Esophagus muscularis mucosa (tissue), 4 donors: ENCODE measurements at regions not wholly inside any gene's neighbourhood (a gene's known extent, or its start where the extent isn't known, plus 50 kb on each side); places are given as distances from the start of the nearest gene placed in this dataset.

Source experiments
- CTCF ChIP-seq, 3 experiments: fragments of 200-600 bp in 2 of 3; fragments of 450-650 bp in 1 of 3; sonication (generic) in 2 of 3; IDR thresholded peaks; one replicate each; pipeline ENCODE4 v1.5.1; 2017 to 2019; ENCODE audit warnings: antibody characterized with exemption in 3 of 3, mild to moderate bottlenecking in 2 of 3, moderate library complexity in 1 of 3
- EP300 ChIP-seq: sonication (generic); formaldehyde crosslinking; IDR thresholded peaks from one replicate; pipeline ENCODE4 v1.6.1; 2017; ENCODE audit warnings: antibody characterized with exemption
- POLR2A ChIP-seq: fragments of 450-650 bp; IDR thresholded peaks from one replicate; pipeline ENCODE4 v1.6.1; 2017; ENCODE audit warnings: antibody characterized with exemption, moderate library complexity, mild to moderate bottlenecking, low read depth

- TF ChIP-seq CTCF (IDR thresholded peaks at IDR 0.05) (no peak), EP300 (no peak), POLR2A (no peak)
Measured at GRCh38 chr6:167577891-167578361, 248.8 kb upstream of the AFDN start.
